Upper lobe of left lung (tissue), 4 donors: ENCODE measurements at regions not wholly inside any gene's neighbourhood (a gene's known extent, or its start where the extent isn't known, plus 50 kb on each side); places are given as distances from the start of the nearest gene placed in this dataset.

Experiments used
- POLR2AphosphoS5 ChIP-seq, 2 donors: sonication (generic); formaldehyde crosslinking; IDR thresholded peaks; one replicate each; pipeline ENCODE4 v1.5.1; 2017; ENCODE audit warnings: antibody characterized with exemption in 2 of 2
- TF ChIP-seq, protein P1 (sequence below), 6 experiments: fragments of 450-650 bp in 4 of 6; fragments of 200-600 bp in 2 of 6; sonication (generic) in 2 of 6; IDR thresholded peaks; one replicate each; pipeline ENCODE4 v1.5.1; 2016 to 2019; ENCODE audit warnings: antibody characterized with exemption in 6 of 6

DNA sequence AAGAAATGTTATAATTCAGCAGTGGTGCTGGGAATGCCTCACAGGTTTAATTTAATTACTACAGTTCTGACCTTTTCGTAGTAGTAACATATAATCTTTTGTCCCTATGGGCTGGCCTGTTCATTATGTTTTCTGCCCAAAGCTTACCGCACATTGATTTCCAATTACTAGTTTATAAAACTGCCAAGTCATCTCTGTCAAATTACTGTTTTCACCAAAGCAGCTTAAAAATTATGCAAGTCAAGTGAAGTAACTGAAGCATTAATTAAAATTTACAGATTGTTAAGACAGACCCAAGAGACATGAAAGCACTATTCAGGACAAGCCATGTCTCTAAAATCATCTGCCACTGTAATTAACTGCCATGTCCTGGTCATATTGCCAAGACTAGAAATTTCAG is 93.9 kb upstream of the FTMT start:
- no peak for TF ChIP-seq POLR2AphosphoS5 (IDR thresholded peaks at IDR 0.05)
- TF ChIP-seq, protein P1, sequence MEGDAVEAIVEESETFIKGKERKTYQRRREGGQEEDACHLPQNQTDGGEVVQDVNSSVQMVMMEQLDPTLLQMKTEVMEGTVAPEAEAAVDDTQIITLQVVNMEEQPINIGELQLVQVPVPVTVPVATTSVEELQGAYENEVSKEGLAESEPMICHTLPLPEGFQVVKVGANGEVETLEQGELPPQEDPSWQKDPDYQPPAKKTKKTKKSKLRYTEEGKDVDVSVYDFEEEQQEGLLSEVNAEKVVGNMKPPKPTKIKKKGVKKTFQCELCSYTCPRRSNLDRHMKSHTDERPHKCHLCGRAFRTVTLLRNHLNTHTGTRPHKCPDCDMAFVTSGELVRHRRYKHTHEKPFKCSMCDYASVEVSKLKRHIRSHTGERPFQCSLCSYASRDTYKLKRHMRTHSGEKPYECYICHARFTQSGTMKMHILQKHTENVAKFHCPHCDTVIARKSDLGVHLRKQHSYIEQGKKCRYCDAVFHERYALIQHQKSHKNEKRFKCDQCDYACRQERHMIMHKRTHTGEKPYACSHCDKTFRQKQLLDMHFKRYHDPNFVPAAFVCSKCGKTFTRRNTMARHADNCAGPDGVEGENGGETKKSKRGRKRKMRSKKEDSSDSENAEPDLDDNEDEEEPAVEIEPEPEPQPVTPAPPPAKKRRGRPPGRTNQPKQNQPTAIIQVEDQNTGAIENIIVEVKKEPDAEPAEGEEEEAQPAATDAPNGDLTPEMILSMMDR (IDR thresholded peaks at IDR 0.05), result no peak
